ENCODE measurements at regions not wholly inside any gene's neighbourhood (a gene's known extent, or its start where the extent isn't known, plus 50 kb on each side); places are given as distances from the start of the nearest gene placed in this dataset.

- TF ChIP-seq YY1 (IDR thresholded peaks at IDR 0.05; ENCODE audit: insufficient read depth, insufficient read length), result no peak
- no peak for TF ChIP-seq SUZ12 (IDR thresholded peaks at IDR 0.05; ENCODE audit: extremely low read depth, insufficient read depth, insufficient read length)
Measured at GRCh38 chr5:143985832-143986515, 174.0 kb downstream of the HMHB1 start.
